DMS 273 (cell line): ENCODE measurements at regions not wholly inside any gene's neighbourhood (a gene's known extent, or its start where the extent isn't known, plus 50 kb on each side); places are given as distances from the start of the nearest gene placed in this dataset.
"Not testable (repeated sequence)": the region's sequence is repeated elsewhere in the genome, so short reads cannot be mapped to it uniquely, and the experiment has no call there.

ENCODE experiments used
- DNase-seq: peaks from one replicate; lab custom pipeline; 2025; ENCODE audit not compliant: unreplicated experiment; lab: John Stamatoyannopoulos, UW

DNA sequence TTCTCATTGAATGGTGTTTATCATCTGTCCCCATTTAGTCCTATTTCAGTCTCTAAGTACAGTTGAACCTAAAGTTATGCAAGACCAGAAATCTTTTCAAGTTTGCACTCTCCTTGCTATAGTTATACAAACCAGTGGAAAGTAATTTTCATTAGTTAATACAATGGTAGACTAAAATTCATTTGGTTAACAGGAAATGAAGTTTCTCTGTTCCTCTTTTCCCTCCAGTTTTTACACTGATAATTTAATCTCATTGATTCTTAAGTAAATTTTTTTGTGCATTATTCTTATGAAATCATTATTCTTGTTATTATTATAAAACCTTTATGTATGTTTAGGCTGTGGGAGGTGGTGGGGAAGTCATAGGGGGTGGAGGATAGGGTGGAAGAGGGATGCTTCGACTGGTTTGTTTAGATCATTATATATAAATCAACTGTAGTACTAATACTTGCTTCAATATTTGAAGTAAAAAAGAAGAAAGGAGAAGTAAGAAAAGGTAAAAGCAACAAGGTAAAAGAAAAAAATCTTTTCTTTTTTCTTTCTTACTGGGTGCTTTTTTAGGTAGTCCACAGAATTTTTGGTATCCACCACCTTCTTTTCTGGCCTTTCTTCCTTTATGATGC, 104.1 kb downstream of the GPR85 start:
- no peak for DNase-seq

DNA sequence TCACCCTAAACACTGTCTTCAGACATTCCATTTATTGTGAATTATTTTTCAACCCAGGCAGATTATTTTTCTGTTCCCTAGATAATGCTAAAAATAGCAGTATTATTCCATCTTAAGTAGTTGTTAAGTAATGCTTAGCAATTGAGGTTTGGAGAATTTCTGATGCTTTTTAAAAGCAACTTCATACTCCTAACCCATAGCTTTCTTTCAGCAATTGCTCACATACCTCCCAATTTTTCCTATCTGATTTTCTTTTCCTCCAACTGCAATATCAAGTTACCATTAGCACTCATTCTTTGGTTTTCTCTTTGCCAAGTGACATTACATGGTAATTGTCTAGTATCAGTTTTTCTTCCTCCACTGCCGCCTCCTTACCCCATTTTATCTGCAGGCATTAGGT, 104.7 kb downstream of the GPR85 start:
- no peak for DNase-seq

DNA sequence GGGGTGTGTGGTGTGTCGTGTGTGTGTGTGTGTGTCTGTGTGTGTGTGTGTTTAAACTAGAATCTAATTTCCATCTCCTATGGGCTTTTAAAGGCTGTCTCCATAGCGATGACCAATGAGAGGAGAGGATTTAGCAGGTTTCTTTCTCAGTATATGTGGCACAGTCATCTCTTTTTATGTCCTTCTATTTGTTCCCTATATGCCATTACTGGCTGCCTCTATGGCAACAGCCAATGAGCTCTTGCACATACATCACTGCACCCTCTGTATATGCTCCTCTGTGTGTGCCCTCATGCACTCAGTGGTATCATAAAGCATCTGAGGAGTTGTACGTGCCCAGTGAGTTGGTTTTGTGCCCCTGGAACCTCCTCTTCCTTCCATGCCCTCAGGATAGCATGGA, 107.6 kb downstream of the GPR85 start:
- DNase-seq = not testable (repeated sequence)

- not testable (repeated sequence) for DNase-seq
Observed at GRCh38 chr7:112977244-112977955, 109.2 kb downstream of the GPR85 start.

GRCh38 chr7:112970771-112971170, 115.9 kb downstream of the GPR85 start:
- peak; percentile 9 for DNase-seq

GRCh38 chr7:112969946-112970345, 116.7 kb downstream of the GPR85 start:
- DNase-seq = no peak

GRCh38 chr7:112965506-112965905, 121.1 kb downstream of the GPR85 start:
- DNase-seq = no peak

GRCh38 chr7:112963634-112964033, 123.0 kb downstream of the GPR85 start:
- no peak for DNase-seq

DNA sequence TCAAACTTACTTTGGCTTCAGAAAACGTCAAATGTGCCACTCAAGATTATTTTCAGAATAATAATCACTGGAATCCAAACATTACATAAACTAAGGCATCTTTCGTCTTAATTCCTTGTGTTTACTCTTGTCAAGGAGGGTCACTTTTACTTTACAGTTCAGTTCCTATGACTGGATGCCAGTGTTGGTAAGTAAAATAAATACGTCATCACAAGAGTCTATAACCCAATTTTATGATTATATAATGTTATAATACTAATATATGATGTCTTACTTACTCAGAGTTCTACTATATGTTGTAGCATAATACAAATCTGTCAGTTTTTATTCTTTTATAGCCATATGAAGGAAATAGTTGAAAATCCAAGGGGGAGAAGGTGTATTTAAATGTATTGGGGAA, 123.8 kb downstream of the GPR85 start:
- DNase-seq = no peak

- no peak for DNase-seq
Observed at GRCh38 chr7:112959276-112959675, 127.4 kb downstream of the GPR85 start.

DNA sequence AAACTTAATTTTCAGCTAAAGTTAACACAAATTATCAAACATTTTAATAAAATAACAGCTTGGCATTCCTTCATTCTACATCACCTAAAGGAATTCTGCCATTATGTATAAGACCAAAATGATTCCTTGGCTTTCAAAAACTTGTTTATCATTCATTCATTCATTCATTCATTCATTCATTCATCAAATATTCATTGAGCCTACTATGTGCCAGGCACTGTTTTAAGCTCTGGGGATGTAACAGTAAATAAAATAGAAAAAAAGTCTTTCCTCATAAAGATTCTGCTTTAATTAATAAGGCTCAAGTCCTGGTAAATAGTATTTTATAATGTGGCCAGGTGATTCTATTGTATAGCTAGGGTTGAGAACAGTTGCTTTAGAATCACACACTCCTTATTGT, 127.9 kb downstream of the GPR85 start:
- DNase-seq = no peak

DNA sequence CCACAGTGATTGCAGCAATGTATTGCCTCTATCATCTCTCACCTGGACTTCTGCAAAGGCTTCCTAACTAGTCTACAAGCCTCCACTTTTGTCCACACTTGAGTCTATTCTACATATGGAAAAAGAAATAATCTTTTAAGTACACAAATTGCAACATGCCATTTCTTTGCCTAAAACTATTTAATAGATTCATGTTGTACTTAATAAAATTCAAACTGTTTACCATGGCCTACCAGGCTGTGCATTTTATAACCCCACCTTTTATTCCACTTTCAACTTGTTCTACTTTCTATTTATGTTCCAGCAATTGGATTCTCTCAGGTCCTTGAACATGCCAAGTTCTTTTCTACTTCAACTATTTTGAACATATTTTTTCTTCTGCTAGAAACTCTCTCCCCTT, 128.7 kb downstream of the GPR85 start:
- DNase-seq = no peak

- DNase-seq = not testable (repeated sequence)
Observed at GRCh38 chr7:112953031-112953430, 133.6 kb downstream of the GPR85 start.

DNA sequence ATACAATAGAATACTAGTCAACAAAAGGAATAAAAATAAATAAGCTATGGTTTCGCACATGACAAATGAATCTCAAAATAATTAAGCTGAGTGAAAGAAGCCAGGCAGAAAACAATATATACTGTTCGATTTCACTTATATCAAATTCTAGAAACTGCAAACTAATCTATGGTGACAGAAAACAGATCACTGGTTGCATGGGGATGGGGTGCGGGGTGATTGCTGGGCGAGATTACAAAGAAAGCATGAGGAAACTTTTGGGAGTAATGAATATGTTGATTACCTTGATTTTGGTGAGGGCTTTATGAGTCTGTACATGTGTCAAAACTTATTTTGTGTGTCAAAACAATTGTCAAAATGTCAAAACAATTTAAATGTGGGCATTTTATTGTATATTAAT, 135.6 kb downstream of the GPR85 start:
- DNase-seq = no peak

DNA sequence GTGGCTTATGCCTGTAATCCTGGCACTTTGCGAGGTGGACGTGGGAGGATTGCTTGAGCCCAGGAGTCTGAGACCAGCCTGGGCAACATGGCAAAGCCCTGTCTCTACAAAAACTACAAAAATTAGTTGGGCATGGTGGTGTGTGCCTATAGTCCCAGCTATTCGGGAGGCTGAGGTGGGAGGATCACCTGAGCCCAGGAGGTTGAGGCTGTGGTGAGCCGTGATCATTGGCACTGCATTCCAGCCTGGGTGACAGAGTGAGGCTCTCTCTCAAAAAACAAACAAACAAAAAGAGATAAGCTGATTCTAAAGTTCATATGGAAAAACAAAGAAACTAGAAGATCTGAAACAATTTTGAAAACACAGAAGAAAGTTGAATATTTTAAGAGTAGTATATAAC, 136.9 kb downstream of the GPR85 start:
- DNase-seq = not testable (repeated sequence)

- no peak for DNase-seq
Observed at GRCh38 chr7:112946350-112946749, 140.3 kb downstream of the GPR85 start.

- DNase-seq = no peak
Observed at GRCh38 chr7:112945046-112945445, 141.6 kb downstream of the GPR85 start.

GRCh38 chr7:112942981-112943380, 143.6 kb downstream of the GPR85 start:
- DNase-seq = no peak

- not testable (repeated sequence) for DNase-seq
Observed at GRCh38 chr7:112942125-112942524, 144.5 kb downstream of the GPR85 start.

DNA sequence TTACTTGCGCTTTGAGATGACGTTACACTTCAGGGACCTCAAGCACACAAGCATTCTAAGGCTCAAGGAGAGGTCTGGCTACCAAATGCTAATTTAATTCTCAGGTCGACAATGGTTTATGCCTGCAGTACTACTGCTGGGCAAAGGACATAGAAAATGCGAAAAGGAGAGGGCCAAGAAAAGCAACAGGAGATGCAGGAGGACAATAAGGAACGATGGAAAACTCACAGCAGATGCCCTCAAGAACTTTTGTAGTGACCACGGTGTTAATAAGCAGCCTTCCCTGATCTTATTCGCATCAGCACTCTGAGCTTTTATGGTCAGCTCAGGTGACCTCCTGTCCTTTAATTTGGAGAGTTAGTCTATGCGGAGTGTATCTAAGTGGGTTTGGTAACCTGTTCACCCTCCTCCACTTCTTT, 146.3 kb downstream of the GPR85 start:
- no peak for DNase-seq

DNA sequence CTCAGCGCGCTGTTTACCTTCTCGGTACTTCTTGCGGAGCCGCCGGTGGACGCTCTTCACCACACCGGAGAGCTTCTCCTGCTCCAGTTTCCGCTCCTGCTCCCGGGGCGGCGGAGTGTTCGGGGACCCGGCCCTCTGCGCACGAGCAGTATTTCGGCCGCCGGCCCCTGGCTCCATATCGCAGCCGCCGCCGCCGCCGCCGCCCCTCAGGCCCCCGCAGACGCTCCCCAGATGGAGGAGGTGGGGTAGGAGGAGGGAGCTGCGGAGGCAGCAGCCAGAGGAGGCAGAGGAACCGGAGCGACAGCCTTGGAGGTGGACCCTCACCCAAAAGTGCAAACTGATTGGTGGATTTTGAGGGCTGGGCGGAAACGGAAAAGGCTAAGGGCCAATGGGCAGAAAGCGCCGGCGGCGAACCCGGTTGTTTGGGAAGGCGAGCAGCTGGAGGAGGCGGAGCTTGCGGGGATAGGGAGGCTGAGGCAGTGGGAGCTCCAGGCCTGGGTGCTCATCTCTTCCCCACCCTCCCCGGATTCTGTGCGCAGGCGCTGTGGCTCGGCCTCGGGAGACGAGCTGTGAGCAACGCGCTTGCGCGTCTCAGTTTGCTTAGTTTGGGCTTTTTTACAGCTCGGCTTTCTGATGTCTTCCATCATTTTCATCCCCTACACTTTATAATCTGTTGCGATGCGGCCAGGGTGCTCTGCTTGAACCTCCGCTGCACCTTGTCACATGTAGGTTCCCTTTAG, 146.9 kb downstream of the GPR85 start:
- DNase-seq = peak; percentile 100
